ENCODE measurements at regions not wholly inside any gene's neighbourhood (a gene's known extent, or its start where the extent isn't known, plus 50 kb on each side); places are given as distances from the start of the nearest gene placed in this dataset.
A peak's percentile ranks its signal among the peaks of the same experiment; 100 is the strongest.

DNA sequence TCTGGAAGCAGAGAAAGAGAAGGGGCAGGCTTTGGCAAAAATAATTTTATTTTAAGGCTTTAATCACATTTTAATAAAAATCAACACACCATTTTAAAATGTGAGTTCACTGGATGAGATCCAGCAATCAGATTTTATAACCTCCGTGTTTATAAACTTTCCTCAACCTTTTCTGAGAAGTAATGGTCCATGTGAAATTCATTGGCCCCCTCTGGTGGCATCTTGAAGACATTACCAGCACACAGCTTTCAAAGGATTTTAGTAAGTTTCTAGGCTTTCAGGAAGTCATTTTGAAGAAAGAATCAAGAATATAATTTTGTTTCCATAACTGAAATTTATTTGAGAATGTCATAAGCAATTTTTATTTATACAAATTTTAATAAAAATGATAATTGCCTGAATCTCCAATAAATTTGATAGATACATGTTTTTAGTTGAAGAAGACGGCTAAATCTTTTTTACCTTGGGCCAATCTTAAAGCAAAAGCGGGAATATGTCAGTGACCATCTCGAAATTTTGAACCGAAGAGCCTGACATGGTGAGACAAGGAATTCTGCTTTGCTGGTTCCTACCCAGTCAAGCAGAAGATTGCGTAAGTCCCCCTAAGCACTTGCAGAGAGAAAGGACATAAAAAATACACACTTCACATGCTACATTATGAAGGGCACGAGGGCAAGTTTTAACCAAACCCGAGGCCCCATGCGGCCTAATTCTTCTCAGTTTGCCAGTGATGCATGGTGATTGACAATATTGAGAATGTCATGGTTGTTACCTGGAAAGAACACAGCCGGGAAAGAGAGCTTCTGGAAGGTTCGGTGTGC, 128.4 kb upstream of the CBLN2 start:
- CTCF ChIA-PET, result interaction anchor here (0.6 to 0.9 kb wide), 2 partner anchors 13 to 764 kb away, joined by 3 read pairs; no protein-coding TSS in a partner anchor
- no peaks in the 10 kb centered on the region for H3K27me3 ChIP-seq (ENCODE audit: control insufficient read depth, insufficient read depth, low read length)
- no peak overlapping the region for H3K27ac ChIP-seq (ENCODE audit: low read depth, low read length)
- TF ChIP-seq, protein P1, sequence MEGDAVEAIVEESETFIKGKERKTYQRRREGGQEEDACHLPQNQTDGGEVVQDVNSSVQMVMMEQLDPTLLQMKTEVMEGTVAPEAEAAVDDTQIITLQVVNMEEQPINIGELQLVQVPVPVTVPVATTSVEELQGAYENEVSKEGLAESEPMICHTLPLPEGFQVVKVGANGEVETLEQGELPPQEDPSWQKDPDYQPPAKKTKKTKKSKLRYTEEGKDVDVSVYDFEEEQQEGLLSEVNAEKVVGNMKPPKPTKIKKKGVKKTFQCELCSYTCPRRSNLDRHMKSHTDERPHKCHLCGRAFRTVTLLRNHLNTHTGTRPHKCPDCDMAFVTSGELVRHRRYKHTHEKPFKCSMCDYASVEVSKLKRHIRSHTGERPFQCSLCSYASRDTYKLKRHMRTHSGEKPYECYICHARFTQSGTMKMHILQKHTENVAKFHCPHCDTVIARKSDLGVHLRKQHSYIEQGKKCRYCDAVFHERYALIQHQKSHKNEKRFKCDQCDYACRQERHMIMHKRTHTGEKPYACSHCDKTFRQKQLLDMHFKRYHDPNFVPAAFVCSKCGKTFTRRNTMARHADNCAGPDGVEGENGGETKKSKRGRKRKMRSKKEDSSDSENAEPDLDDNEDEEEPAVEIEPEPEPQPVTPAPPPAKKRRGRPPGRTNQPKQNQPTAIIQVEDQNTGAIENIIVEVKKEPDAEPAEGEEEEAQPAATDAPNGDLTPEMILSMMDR (IDR thresholded peaks at IDR 0.05; ENCODE audit: low read depth, low read length), result peak; percentile 61
- H3K9me3 ChIP-seq (ENCODE audit: control insufficient read depth, insufficient read depth, low read length), result peaks cover 16% of the 10 kb centered on the region
- POLR2A ChIA-PET, result no interaction called here
- DNase-seq (ENCODE audit: low read depth, low spot score), result no peak
- H3K4me3 ChIP-seq (ENCODE audit: low read depth, low read length), result no peak overlapping the region

DNA sequence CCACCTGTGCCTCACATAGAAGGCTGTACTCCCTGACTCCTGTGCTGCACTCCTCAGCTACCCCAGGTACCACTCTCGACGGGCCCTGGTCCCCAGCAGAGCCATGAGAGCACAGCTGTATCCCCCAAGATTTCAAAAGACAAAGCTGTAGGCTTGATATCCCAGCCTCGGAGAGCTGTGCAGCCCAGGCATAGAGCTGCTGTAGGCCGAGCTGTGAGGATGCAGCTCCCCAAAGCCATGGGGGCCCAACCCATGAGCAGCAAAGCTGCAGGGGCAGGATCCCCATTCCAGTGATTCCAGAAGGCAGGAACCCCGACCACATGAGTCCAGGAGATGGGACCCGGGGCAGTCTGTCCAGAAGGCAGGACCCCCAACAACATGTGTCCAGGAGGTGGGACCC, 123.8 kb upstream of the CBLN2 start:
- H3K4me3 ChIP-seq (ENCODE audit: low read depth, low read length), result no peak overlapping the region
- DNase-seq (ENCODE audit: low read depth, low spot score), result no peak
- POLR2A ChIA-PET, result no interaction called here
- CTCF ChIA-PET, result no interaction called here
- TF ChIP-seq, protein P1 (IDR thresholded peaks at IDR 0.05; ENCODE audit: low read depth, low read length), result no peak
- H3K9me3 ChIP-seq (ENCODE audit: control insufficient read depth, insufficient read depth, low read length), result peaks cover 6% of the 10 kb centered on the region
- no peaks in the 10 kb centered on the region for H3K27me3 ChIP-seq (ENCODE audit: control insufficient read depth, insufficient read depth, low read length)
- no peak overlapping the region for H3K27ac ChIP-seq (ENCODE audit: low read depth, low read length)

DNA sequence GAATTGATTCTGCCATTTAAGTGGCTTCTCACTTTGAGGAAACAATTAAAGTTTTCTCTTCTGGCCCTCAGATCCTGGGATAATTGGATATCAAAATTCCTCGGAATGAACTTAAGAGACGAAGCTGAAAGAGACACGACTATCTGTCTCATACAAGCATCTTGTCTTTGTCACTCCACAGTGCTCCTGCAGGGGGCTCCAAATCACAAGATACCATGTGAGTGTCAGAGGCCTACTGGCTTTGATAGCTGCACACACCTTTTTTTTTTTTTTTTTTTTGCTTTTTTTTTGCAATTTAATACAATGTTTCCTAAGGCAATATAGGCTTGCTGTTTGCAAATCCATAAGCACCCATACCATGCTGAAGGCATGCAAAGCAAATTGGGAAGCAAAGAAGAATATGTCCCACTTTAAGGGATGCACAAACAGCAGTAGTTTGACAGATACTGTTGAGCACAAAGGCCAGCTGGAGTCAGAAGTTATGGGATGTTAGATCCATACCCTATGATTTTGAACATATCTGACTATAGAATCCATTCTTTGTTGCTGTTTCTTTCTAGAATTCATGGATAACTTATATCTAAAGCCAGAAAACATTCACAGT, 109.0 kb upstream of the CBLN2 start:
- H3K27ac ChIP-seq (ENCODE audit: low read depth, low read length), result no peak overlapping the region
- POLR2A ChIA-PET, result no interaction called here
- H3K4me3 ChIP-seq (ENCODE audit: low read depth, low read length), result no peak overlapping the region
- H3K27me3 ChIP-seq (ENCODE audit: control insufficient read depth, insufficient read depth, low read length), result no peaks in the 10 kb centered on the region
- no peak for DNase-seq (ENCODE audit: low read depth, low spot score)
- H3K9me3 ChIP-seq (ENCODE audit: control insufficient read depth, insufficient read depth, low read length), result peaks cover 4% of the 10 kb centered on the region; the same call in 1 of the 2 replicates
- CTCF ChIA-PET, result interaction anchor here (0.7 to 1.1 kb wide), 2 partner anchors 34 to 82 kb away, joined by 3 to 6 read pairs; no protein-coding TSS in a partner anchor
- TF ChIP-seq, protein P1 (IDR thresholded peaks at IDR 0.05; ENCODE audit: low read depth, low read length), result 0 out of 2 replicates have a peak, but pooled peaks have one; percentile 19

DNA sequence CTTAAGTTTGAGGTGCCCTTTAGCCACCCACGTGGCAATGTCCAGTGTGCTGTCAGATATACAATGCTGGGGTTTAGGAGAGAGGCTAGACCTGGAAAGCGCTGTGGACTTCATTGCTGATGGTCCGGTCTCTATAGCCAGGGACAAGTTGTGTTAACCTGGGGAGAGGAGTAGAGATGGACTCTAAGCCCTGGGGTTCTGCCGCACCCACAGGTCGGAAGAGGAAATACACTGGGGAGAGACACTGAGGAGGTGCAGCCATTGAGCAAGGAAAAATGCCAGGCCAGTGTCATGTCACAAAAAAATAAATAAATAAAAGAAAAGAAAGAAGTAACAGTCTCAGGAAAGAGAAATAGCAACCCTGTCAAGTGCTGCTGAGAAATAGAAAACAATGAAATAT, 106.9 kb upstream of the CBLN2 start:
- DNase-seq (ENCODE audit: low read depth, low spot score), result no peak
- POLR2A ChIA-PET, result no interaction called here

More for the DNA sequence above, 106.9 kb upstream of the CBLN2 start:
- peaks cover 4% of the 10 kb centered on the region; the same call in 1 of the 2 replicates for H3K9me3 ChIP-seq (ENCODE audit: control insufficient read depth, insufficient read depth, low read length)
- no peaks in the 10 kb centered on the region for H3K27me3 ChIP-seq (ENCODE audit: control insufficient read depth, insufficient read depth, low read length)
- CTCF ChIA-PET, result no interaction called here
- H3K27ac ChIP-seq (ENCODE audit: low read depth, low read length), result no peak overlapping the region
- TF ChIP-seq, protein P1 (IDR thresholded peaks at IDR 0.05; ENCODE audit: low read depth, low read length), result no peak
- no peak overlapping the region for H3K4me3 ChIP-seq (ENCODE audit: low read depth, low read length)

Measured in AG04450 (cell line).